Right renal pelvis (tissue), 4 donors: ENCODE measurements at regions not wholly inside any gene's neighbourhood (a gene's known extent, or its start where the extent isn't known, plus 50 kb on each side); places are given as distances from the start of the nearest gene placed in this dataset.

ENCODE experiments used
- DNase-seq, 4 donors: peaks; one replicate each; pipeline ENCODE4 v3.0.0-alpha.2; 2013; ENCODE audit warnings: low read depth in 4 of 4, low spot score in 3 of 4, missing footprints in 1 of 4

DNA sequence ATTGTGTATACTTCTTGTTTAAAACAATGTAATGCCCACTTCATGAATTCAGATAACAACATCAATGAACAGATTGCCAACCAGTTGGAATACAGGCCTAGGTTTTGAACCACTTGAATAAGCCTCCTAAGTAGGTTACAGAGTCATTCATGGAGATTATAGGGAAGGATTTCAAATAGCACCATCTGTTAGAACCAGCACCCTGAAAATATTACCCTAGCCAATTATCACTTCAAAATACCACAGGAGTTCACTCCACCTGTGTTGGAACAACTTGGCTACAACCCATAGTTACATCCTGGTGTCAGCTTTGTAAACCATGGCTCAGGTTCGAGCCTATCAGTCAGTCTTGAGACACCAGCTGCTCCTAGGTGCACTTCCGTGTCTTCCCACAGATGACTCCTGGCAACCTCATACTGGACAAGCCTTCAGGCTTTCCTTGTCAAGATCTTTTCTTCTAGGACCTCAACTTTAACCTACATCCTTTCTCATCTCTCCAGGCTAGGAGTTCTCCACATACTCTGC is 350.0 kb downstream of the DEPDC1B start:
- no peak for DNase-seq

- DNase-seq = no peak
Observed at GRCh38 chr5:60346393-60346792, 353.6 kb downstream of the DEPDC1B start.

GRCh38 chr5:60343102-60343501 is 356.9 kb downstream of the DEPDC1B start:
- DNase-seq = no peak

- no peak for DNase-seq
Observed at GRCh38 chr5:60340965-60341471, 358.9 kb downstream of the DEPDC1B start.

GRCh38 chr5:60340326-60340725 is 359.6 kb downstream of the DEPDC1B start:
- DNase-seq = no peak

DNA sequence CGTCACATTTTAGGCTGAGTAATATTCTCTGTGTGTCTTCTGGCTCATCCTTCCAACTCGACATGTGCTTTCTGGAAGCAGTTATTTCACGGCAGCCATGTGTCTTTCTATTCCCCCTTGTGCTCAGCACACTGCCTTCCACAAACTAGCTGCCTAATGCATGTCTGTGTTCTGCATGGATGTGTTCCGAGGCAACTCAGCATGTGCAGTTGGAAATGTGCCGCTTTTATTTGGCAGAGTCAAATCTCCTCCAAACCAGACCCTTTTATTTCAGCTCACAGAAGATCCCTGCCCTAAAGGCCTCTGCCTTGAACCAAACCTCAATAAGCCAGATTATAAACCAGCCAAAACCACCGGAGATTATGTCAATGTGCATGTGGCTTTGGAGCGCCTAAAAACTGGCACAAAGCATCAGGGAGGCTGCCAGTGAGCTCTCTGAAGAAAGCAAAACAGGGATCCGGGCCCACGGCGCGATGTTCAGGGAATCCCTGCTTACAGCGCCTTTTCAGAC is 360.2 kb downstream of the DEPDC1B start:
- DNase-seq = no peak

GRCh38 chr5:60338846-60339245 is 361.1 kb downstream of the DEPDC1B start:
- DNase-seq = no peak

- DNase-seq = no peak
Observed at GRCh38 chr5:60336491-60336890, 363.5 kb downstream of the DEPDC1B start.

- DNase-seq = no peak
Observed at GRCh38 chr5:60335913-60336312, 364.1 kb downstream of the DEPDC1B start.

- no peak for DNase-seq
Observed at GRCh38 chr5:60334281-60334713, 365.7 kb downstream of the DEPDC1B start.

DNA sequence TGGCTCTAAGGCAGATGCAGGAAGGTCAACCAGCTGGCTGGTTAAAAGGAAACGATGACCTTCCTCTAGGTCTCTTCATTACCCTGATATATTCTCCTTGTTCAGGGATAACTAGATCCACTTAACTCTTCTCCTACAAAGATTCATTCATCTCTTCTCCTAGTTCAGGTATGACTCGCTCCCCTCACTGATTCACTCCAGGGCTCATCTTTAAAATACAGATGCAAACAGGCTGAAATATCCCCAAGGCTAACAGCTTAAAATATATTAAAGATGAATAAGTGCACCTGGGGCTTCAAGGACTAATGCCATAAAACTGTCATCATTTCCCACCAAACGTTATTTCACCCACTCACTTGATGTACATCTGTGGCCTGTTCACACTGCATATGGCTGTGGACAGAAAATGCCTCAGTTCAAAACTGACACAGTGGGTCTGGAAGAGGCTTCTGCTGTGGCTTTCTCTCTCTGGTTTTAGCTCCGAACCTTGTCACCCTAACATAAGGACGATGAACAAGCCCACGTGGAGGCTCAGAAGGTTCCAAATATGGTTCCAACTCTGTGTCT is 366.9 kb downstream of the DEPDC1B start:
- no peak for DNase-seq

DNA sequence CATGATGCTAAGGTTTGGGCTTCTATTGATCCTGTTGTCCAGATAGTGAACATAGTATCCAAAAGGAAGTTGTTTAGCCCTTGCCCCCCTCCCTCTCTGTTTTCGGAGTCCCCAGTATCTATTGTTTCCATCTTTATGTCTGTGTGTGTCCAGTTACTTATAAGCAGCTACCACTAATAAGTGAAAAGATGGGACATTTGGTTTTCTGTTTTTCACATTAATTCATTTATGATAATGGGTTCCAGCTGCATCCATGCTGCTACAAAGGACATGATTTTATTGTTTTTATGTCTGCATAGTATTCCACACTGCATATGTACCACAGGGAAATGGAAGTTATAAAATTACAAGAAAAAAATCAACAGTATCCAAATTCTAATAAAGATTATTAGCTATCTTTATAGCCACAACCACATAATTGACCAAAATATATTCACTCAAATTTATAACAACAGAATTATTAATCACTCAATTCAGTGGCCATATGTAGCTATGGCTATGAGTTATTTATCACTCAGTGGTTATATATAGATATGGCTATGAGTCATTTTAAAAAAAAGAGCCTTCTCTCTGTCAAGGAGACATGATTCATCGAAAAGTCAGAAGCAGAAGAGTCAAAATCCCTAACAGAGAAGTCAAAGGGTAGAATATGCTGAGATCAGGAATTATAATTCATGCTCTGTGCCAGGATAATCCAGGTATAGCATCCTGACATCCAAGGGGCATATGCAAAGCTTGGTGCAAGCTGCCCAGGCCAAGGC is 367.5 kb downstream of the DEPDC1B start:
- no peak for DNase-seq

DNA sequence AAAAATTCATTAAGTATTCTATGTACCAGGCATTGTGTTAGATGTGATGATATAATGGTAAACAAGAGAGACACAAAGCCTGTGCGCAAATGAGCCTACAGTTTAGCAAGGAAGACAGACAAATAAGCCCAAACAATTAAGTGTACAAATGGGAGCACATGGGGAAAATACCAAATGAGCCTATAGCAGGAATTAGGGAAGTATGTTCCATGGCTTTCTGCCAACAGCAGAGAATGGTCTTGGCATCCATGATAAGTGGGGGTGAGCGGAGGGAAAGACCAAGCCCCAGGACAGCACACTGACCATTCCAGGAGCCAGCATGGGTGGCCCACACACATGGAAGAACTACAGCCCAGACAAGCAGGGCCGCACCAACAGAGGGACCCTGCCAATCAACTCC is 369.7 kb downstream of the DEPDC1B start:
- no peak for DNase-seq

DNA sequence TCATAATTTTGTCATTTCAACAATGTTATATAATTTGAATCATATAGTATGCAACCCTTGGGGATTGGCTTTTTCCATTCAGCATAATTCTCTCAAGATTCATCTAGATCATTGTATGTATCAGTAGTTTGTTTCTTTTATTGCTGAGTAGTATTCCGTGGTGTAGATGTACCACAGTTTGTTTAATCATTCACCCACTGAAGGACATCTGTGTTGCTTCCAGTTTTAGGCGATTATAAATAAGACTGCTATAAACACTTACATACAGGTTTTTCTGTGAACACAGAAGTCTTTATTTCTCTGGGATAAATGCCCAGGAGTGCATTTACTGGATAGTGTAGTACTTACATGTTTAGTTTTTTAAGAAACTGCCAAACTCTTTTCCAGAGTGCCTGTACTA is 374.1 kb downstream of the DEPDC1B start:
- no peak for DNase-seq

DNA sequence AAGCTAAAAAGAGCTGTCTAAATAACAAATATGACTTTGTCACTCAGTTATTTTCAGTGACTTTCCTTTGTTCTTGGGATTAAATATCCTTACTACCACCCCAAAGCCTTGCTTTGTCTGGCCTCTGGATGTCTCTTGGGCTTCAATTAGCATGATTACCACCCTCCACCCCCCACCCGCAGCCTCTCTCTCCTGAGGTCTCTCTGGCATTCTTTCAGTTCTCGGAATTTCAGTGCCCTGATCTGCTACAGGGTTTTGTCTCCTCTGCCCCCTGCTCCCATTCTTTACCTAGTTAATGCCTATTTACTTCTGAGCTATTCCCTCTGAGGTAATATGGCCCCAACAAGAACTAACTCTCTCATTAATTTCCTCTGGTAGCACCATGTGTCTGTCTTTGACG is 376.4 kb downstream of the DEPDC1B start:
- no peak for DNase-seq

GRCh38 chr5:60312098-60312497 is 387.9 kb downstream of the DEPDC1B start:
- no peak for DNase-seq

- no peak for DNase-seq
Observed at GRCh38 chr5:60299944-60300343, 400.0 kb downstream of the DEPDC1B start.

GRCh38 chr5:60297658-60298057 is 402.3 kb downstream of the DEPDC1B start:
- no peak for DNase-seq

- DNase-seq = no peak
Observed at GRCh38 chr5:60295423-60295822, 401.9 kb upstream of the PDE4D start.

DNA sequence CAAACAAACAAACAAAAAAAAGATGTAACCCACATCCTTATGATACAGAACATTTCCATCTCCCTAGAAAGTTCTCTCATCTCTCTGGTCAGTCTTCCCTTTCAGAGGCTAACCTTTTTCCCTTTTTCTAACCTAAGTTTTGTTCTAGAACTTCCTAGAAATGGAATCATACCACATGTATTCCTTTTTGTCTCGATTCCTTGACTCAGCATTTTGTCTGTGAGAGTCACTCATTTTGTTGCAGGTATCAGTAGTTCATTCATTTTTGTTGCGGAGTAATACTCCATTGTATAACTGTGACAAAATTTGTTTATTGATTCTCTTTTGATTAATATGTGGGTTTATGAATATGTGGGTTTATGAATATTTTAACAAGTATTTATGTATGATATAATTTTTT is 400.0 kb upstream of the PDE4D start:
- no peak for DNase-seq

GRCh38 chr5:60287174-60287771 is 393.7 kb upstream of the PDE4D start:
- DNase-seq = no peak
